HG03103 (cell line): ENCODE measurements at regions not wholly inside any gene's neighbourhood (a gene's known extent, or its start where the extent isn't known, plus 50 kb on each side); places are given as distances from the start of the nearest gene placed in this dataset.
"Not testable (repeated sequence)": the region's sequence is repeated elsewhere in the genome, so short reads cannot be mapped to it uniquely, and the experiment has no call there.

Source experiments
- ATAC-seq: cut with Tn5 transposase; IDR thresholded peaks from one replicate; pipeline ENCODE4 v1.9.1; 2021; ENCODE audit warnings: low read depth; ENCODE audit not compliant: unreplicated experiment

DNA sequence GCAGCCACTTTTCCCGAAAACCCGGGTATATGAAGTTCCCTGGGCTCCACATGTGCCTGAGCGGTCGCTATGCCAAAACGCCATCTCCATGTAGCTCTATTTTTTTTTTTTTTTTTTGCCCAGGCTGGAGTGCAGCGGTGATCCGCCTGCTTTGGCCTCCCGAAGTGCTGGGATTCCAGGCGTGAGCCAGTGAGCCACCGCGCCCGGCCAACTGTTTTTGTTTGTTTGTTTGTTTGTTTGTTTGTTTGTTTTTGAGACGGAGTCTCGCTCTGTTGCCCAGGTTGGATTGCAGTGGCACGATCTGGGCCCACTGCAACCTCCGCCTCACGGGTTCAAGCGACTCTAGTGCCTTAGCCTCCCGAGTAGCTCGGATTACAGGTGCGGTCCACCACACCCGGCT is 237.5 kb upstream of the IRAK1BP1 start:
- no peak for ATAC-seq

GRCh38 chr6:78631976-78632375 is 235.4 kb upstream of the IRAK1BP1 start:
- ATAC-seq: no peak

DNA sequence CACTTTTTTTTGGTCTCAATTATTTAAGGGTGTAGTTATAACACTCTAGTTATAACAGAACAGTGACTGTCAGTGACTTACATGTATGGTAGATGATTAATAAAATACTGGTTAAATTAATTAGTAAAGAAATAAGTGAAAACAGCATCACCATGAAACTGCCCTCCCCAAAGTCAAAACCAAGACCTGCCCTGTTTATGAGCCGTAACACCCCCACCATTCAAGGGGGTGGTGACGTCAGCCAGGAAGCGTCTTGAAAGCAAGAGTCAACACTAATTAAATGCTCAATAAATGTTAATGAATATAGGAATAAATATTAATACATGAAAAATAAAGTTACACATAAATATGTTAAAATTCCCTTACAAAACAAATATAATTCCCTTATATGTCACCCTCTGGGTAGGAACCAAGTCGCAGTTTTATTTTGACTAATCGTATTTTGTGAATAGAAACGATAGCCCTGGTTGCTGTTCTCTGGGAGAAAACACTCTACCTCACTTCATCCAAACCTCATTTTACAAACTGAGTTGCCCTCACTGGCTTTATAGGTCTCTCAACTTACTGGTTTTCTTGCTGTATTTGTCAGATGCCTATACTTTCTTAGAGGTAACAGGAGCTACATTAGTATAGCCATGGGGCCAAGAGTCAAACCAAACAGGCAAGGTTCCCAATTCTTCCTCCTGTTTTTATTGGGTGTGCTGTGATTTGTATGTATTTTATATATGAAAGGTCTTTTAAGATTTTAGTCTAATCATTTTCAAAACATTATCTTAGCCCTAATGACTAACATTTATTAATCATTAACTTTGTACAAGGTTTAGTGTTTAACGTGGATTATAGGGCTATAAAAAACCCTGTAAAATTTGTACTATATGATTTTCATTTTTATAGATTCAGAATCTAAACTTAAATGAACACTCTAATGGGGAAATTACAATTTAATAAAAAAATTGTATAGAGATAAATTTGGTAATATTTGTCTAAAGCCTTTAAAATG is 227.9 kb upstream of the IRAK1BP1 start:
- no peak for ATAC-seq

GRCh38 chr6:78643976-78644375 is 223.4 kb upstream of the IRAK1BP1 start:
- not testable (repeated sequence) for ATAC-seq

- ATAC-seq: not testable (repeated sequence)
Observed at GRCh38 chr6:78646542-78647415, 220.6 kb upstream of the IRAK1BP1 start.

DNA sequence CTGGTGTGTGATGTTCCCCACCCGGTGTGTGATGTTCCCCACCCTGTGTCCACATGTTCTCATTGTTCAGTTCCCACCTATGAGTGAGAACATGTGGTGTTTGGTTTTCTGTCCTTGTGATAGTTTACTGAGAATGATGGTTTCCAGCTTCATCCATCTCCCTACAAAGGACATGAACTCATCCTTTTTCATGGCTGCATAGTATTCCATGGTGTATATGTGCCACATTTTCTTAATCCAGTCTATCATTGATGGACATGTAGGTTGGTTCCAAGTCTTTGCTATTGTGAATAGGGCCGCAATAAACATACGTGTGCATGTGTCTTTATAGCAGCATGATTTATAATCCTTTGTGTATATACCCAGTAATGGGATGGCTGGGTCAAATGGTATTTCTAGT is 201.5 kb upstream of the IRAK1BP1 start:
- not testable (repeated sequence) for ATAC-seq

GRCh38 chr6:78666764-78667163 is 200.6 kb upstream of the IRAK1BP1 start:
- ATAC-seq: no peak

DNA sequence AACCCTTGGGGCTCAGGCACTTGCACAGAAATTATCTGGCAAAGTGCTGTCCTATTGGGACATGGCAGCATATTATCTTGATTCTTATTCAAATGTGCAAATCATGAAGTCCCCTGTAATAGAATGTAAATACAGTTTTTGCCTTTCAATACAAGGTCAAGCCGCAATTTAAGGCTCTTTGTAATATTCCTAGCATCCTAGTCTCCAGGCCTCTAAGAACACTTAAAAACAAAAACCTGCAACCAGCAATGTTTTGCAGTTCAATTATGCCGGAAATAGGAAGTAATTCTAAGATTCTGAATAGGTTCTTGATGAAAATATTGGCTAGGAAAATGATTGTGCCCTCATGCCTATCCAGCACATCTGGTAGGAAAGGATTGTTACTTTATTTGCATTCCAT is 197.2 kb upstream of the IRAK1BP1 start:
- ATAC-seq: no peak

GRCh38 chr6:78670802-78671201 is 196.5 kb upstream of the IRAK1BP1 start:
- no peak for ATAC-seq

DNA sequence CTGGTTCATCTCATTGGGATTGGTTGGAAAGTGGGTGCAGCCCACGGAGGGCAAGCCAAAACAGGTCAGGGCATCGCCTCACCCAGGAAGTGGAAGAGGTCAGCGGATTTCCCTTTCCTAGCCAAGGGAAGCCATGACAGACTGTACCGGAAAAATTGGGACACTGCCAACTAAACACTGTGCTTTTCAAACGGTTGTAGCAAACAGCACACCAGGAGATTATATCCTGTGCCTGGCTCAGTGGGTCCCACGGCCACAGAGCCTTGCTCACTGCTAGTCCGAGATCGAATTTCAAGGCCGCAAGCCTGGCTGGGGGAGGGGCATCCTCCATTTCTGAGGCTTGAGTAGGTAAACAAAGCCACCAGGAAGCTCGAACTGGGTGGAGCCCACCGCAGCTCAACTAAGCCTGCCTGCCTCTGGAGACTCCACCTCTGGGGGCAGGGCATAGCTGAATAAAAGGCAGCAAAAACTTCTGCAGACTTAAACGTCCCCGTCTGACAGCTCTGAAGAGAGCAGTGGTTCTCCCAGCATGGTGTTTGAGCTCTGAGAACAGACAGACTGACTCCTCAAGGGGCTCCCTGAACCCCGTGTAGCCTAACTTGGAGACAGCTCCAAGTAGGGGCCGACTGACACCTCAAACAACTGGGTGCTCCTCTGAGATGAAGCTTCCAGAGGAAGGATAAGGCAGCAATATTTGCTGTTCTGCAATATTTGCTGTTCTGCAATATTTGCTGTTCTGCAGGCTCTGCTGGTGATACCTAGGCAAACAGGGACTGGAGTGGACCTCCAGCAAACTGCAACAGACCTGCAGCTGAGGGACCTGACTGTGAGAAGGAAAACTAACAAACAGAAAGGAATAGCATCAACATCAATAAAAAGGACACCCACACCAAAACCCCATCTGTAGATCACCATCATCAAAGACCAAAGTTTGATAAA is 191.0 kb upstream of the IRAK1BP1 start:
- ATAC-seq: not testable (repeated sequence)

DNA sequence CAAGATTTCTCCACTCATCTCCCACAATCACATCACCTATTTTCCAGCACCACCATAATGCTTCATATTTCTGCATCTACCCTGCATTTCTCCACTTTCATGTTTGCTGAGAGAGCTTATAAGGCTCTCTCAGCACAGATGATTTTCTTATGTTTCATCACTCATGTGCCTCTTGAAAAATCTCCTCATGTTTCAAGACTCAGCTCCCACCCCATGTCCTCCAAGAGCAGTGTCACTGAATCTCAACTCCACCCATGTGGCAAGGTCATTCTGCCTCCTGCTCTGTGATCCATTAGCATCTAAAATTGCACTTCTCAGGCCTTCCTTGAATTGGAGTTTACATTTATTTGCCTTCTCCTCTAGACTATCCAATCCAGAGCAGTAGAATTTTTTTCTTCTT is 178.7 kb upstream of the IRAK1BP1 start:
- ATAC-seq: no peak

DNA sequence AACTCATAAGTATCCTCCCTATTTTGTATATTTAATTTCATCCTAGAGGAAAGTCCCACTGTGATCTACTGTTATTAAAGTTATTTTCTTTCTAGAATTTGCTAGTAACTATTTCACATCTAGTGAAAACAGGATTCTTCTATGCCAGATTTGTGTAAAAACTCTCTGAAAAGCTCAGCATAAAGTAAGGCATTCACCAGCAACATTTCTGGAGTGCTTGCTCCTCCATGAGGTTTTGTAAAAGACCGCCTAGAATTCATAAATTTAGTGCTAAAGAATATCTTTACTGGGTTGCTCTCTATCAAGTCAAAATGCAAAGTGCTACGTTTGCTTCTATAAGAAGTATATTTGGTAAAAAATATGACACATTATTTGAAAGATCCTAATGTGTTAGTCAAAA is 173.5 kb upstream of the IRAK1BP1 start:
- no peak for ATAC-seq

DNA sequence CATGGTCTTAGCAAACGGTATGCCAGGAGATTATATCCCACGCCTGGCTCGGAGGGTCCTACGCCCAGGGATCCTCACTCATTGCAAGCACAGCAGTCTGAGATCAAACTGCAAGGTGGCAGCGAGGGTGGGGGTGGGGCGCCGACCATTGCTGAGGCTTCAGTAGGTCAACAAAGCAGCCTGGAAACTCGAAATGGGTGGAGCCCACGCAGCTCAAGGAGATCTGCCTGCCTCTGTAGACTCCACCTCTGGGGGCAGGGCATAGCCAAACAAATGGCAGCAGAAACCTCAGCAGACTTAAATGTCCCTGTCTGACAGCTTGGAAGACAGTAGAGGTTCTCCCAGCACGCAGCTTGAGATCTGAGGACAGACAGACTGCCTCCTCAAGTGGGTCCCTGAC is 172.7 kb upstream of the IRAK1BP1 start:
- ATAC-seq: not testable (repeated sequence)

DNA sequence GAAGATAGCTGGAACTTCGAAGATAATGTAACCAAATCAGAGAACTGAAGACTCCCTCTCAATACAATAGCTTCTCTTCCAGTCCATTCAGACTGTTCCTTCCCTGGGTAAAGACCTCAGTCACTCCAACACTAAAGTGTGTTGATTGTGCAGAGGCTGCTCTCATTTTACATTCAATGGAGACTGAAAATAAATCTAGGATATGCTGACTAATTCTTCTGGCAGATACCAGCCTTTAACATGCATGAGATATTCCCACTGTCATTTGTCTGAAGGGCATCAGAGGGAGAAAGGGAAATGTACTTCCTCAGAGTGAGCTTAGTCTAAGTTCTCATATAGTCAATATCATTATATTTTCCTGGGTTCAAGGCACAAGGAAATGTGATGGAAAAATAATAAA is 166.4 kb upstream of the IRAK1BP1 start:
- ATAC-seq: no peak

- no peak for ATAC-seq
Observed at GRCh38 chr6:78701407-78701806, 165.9 kb upstream of the IRAK1BP1 start.

- ATAC-seq: no peak
Observed at GRCh38 chr6:78709021-78709420, 158.3 kb upstream of the IRAK1BP1 start.

GRCh38 chr6:78713564-78713963 is 153.8 kb upstream of the IRAK1BP1 start:
- ATAC-seq: no peak

- ATAC-seq: no peak
Observed at GRCh38 chr6:78744144-78744543, 123.2 kb upstream of the IRAK1BP1 start.

GRCh38 chr6:78746457-78746856 is 120.9 kb upstream of the IRAK1BP1 start:
- no peak for ATAC-seq

- ATAC-seq: no peak
Observed at GRCh38 chr6:78749326-78749725, 118.0 kb upstream of the IRAK1BP1 start.
